K562 (cell line): ENCODE measurements at regions not wholly inside any gene's neighbourhood (a gene's known extent, or its start where the extent isn't known, plus 50 kb on each side); places are given as distances from the start of the nearest gene placed in this dataset.

Source experiments
- ATAC-seq: fragments of 200-7000 bp; cut with Tn5 transposase; 3 replicates; pipeline ENCODE4 v1.9.1; 2020; ENCODE audit warnings: moderate library complexity
- BruUV-seq: library from RNA; stranded (reverse); fragments of 400-500 nt; replicated peaks from 2 replicates; lab custom pipeline; 2021; lab: Mats Ljungman, UMichigan
- CTCF ChIA-PET: fragments of 300-600 bp; formaldehyde crosslinking; extraction: SDS; loops from one replicate; lab custom pipeline; 2021; ENCODE audit warnings: low intra/inter-chr PET ratio; lab: Yijun Ruan, JAX
- POLR2A ChIA-PET: fragments of 300-600, 350-650 bp; sonication (Branson Sonifier 250); formaldehyde crosslinking; extraction: SDS; loops from one replicate; lab custom pipeline; 2021; ENCODE audit warnings: antibody characterized with exemption, inconsistent platforms; lab: Yijun Ruan, JAX
- DNase-seq, 4 experiments: peaks; one replicate each; pipeline versions ENCODE4 v3.0.0 to v3.0.0-alpha.2; 2011 to 2018; ENCODE audit warnings: low spot score in 3 of 4, mixed read lengths in 3 of 4; ENCODE audit errors: extremely low read depth in 1 of 4
- FAIRE-seq: peaks from 2 replicates; lab custom pipeline; 2011; peaks lifted over from hg19 to GRCh38; lab: Jason Lieb, UNC
- H2AFZ ChIP-seq: 2 replicates; pipeline ENCODE4 v1.6.0; 2011; ENCODE audit warnings: low read depth, low read length, control low read depth, inconsistent platforms
- H3K27ac ChIP-seq: fragments of 200-600 bp; 3 replicates; pipeline ENCODE4 v1.8.0; 2011; ENCODE audit warnings: low read depth, mild to moderate bottlenecking, control low read depth, inconsistent platforms, low read length, moderate library complexity, mixed read lengths; ENCODE audit errors: extremely low read depth
- H3K27me3 ChIP-seq, 2 experiments: fragments of 300-600 bp in 1 of 2; 2 replicates in 1 of 2; 3 replicates in 1 of 2; pipeline versions ENCODE4 v1.6.0 to v1.8.0; 2011; ENCODE audit warnings: inconsistent platforms in 2 of 2, low read length in 2 of 2, mild to moderate bottlenecking in 1 of 2, mixed read lengths in 1 of 2, moderate library complexity in 1 of 2; ENCODE audit not compliant: control insufficient read depth in 2 of 2, insufficient read depth in 2 of 2
- H3K36me3 ChIP-seq: fragments of 300-600 bp; 3 replicates; pipeline ENCODE4 v1.8.0; 2011; ENCODE audit warnings: mild to moderate bottlenecking, low read length, inconsistent platforms; ENCODE audit not compliant: control insufficient read depth, insufficient read depth
- H3K4me1 ChIP-seq, 2 experiments: fragments of 200-600 bp in 1 of 2; replicated peaks in 1 of 2; 2 replicates in 1 of 2; 3 replicates in 1 of 2; pipeline versions ENCODE4 v1.5.1 to v1.8.0; 2011; ENCODE audit warnings: inconsistent platforms in 2 of 2, low read length in 2 of 2, mild to moderate bottlenecking in 1 of 2, mixed read lengths in 1 of 2, moderate library complexity in 1 of 2; ENCODE audit not compliant: control insufficient read depth in 2 of 2, insufficient read depth in 2 of 2
- H3K4me2 ChIP-seq: 2 replicates; pipeline ENCODE4 v1.6.1; 2011; ENCODE audit warnings: low read length, control low read depth, inconsistent platforms, mixed read lengths; ENCODE audit not compliant: insufficient read depth
- H3K4me3 ChIP-seq: fragments of 200-600 bp; sonication (generic), shearing (Covaris generic); 2 replicates; pipeline ENCODE4 v1.5.1; 2016; ENCODE audit warnings: control low read depth, inconsistent platforms
- H3K79me2 ChIP-seq: fragments of 200-600 bp; 3 replicates; pipeline ENCODE4 v1.8.0; 2011; ENCODE audit warnings: low read length, inconsistent platforms; ENCODE audit not compliant: control insufficient read depth, insufficient read depth
- H3K9ac ChIP-seq, 2 experiments: 2 replicates each; pipeline versions ENCODE4 v1.6.0 to v1.6.1; 2011; ENCODE audit warnings: low read depth in 2 of 2, low read length in 2 of 2, control low read depth in 1 of 2, inconsistent platforms in 1 of 2, mild to moderate bottlenecking in 1 of 2, mixed read lengths in 1 of 2; ENCODE audit not compliant: insufficient read depth in 1 of 2
- H3K9me1 ChIP-seq: one replicate; pipeline ENCODE4 v1.6.0; 2011; ENCODE audit warnings: inconsistent platforms, mild to moderate bottlenecking, low read length, moderate library complexity; ENCODE audit not compliant: control insufficient read depth, insufficient read depth
- H3K9me3 ChIP-seq: replicated peaks from 2 replicates; pipeline ENCODE4 v1.5.1; 2011; ENCODE audit warnings: low read depth, low read length, inconsistent platforms; ENCODE audit not compliant: control insufficient read depth, insufficient read depth
- H4K20me1 ChIP-seq: replicated peaks from 2 replicates; pipeline ENCODE4 v1.6.1; 2011; ENCODE audit warnings: low read length, inconsistent platforms, mixed read lengths; ENCODE audit not compliant: control insufficient read depth, insufficient read depth
- ATF1 ChIP-seq, 2 experiments: fragments of 450-650 bp in 1 of 2; IDR thresholded peaks; 2 replicates each; pipeline ENCODE4 v1.6.1; 2016; ENCODE audit warnings: missing compliant biosample characterization in 1 of 2, missing genetic modification characterization in 1 of 2
- HDGF ChIP-seq: fragments of 450-650 bp; IDR thresholded peaks from 2 replicates; pipeline ENCODE4 v1.6.1; 2016
- HES1 ChIP-seq: fragments of 450-650 bp; IDR thresholded peaks from 2 replicates; pipeline ENCODE4 v1.6.1; 2016; ENCODE audit warnings: low read depth, mild to moderate bottlenecking, moderate library complexity
- HMG20B ChIP-seq: fragments of 250-450 bp; sonication (Bioruptor Pico); IDR thresholded peaks from 2 replicates; pipeline ENCODE4 v1.5.0; 2021; ENCODE audit warnings: mild to moderate bottlenecking
- MEF2A ChIP-seq: IDR thresholded peaks from 2 replicates; pipeline ENCODE4 v1.6.1; 2011; ENCODE audit warnings: low read depth, mild to moderate bottlenecking, low read length, moderate library complexity; ENCODE audit not compliant: control insufficient read depth
- TCF7L2 ChIP-seq: fragments of 150-350 bp; IDR thresholded peaks from 2 replicates; pipeline ENCODE4 v1.6.1; 2016; ENCODE audit warnings: low read depth, mild to moderate bottlenecking, low read length, moderate library complexity
- ZNF354B ChIP-seq: fragments of 250-450 bp; sonication (Bioruptor Pico); IDR thresholded peaks from 2 replicates; pipeline ENCODE4 v1.4.0; 2020
- ZNF445 ChIP-seq: fragments of 250-450 bp; sonication (Bioruptor Pico); IDR thresholded peaks from 2 replicates; pipeline ENCODE4 v1.4.0; 2020; ENCODE audit warnings: low read depth, mild to moderate bottlenecking, moderate library complexity
- WGBS: fragments of 100-300 bp; shearing (Covaris generic); methylation state at CpG from one replicate; pipeline ENCODE4 v1.1.6; 2016; ENCODE audit warnings: low coverage, mixed read lengths; ENCODE audit not compliant: insufficient coverage; ENCODE audit errors: missing lambda C conversion rate; 5-methylcytosine and 5-hydroxymethylcytosine counted together
- in situ Hi-C: fragments of 300-500 bp; cut with MboI; formaldehyde crosslinking; loops from 4 replicates; pipeline ENCODE4 v1.15.0; 2018; ENCODE audit warnings: inconsistent platforms, mixed read lengths
- intact Hi-C: fragments of 100-400 bp; cut with micrococcal nuclease; formaldehyde crosslinking; loops from 2 replicates; pipeline ENCODE4 v1.14.2; 2022

GRCh38 chr5:68027519-68027918 lies 188.0 kb upstream of the PIK3R1 start:
- Histone ChIP-seq H2AFZ (no peak overlapping the region), H3K9ac (no peak overlapping the region), H3K4me2 (no peak overlapping the region), H3K27ac (no peak overlapping the region), H3K4me3 (no peak overlapping the region), H3K9me3 (no peaks in the 10 kb centered on the region), H4K20me1 (no peaks in the 10 kb centered on the region), H3K4me1 (no peaks in the 10 kb centered on the region), H3K9me1 (no peaks in the 10 kb centered on the region), H3K27me3 (no peaks in the 10 kb centered on the region; a peak in 1 of 5 replicates), H3K79me2 (no peaks in the 10 kb centered on the region), H3K36me3 (no peaks in the 10 kb centered on the region)
- DNase-seq (no peak), ATAC-seq (no peak), FAIRE-seq (no peak)
- intact Hi-C loops (no loop called here), in situ Hi-C loops (no loop called here)
- ChIA-PET POLR2A (interaction anchor here (1.9 kb wide), 1 partner anchor 9 kb away, joined by 4 read pairs; no protein-coding TSS in a partner anchor), CTCF (no interaction called here)
- 0% methylated on average over 4 of the region's 4 CpGs for whole genome bisulfite sequencing
- TF ChIP-seq ZNF354B (CRISPR knock-in tag) (no peak), ATF1 (CRISPR knock-in tag; IDR thresholded peaks at IDR 0.05) (no peak), ATF1 (tag; IDR thresholded peaks at IDR 0.05) (no peak), MEF2A (no peak), HDGF (no peak), HMG20B (CRISPR knock-in tag) (no peak)
- BruUV-seq: no TSS peak

GRCh38 chr5:68026092-68026885 lies 189.3 kb upstream of the PIK3R1 start:
- FAIRE-seq (no peak), DNase-seq (no peak), ATAC-seq (no peak)
- no peaks in the 10 kb centered on the region for H3K79me2 ChIP-seq
- H2AFZ ChIP-seq: no peak overlapping the region
- TF ChIP-seq HES1 (no peak), ZNF445 (CRISPR knock-in tag) (no peak), TCF7L2 (no peak)
- intact Hi-C loops (no loop called here), in situ Hi-C loops (no loop called here)
- no peaks in the 10 kb centered on the region for H3K4me1 ChIP-seq
- H3K27ac ChIP-seq: no peak overlapping the region
- H3K9me3 ChIP-seq: no peaks in the 10 kb centered on the region
- WGBS: 0% methylated on average over 1 of the region's 1 CpG
- no peaks in the 10 kb centered on the region for H4K20me1 ChIP-seq
- no peak overlapping the region for H3K9ac ChIP-seq
- POLR2A ChIA-PET: interaction anchor here (1.9 kb wide), 1 partner anchor 10 kb away, joined by 4 read pairs; no protein-coding TSS in a partner anchor
- no peaks in the 10 kb centered on the region for H3K36me3 ChIP-seq
- H3K4me2 ChIP-seq: no peak overlapping the region
- H3K9me1 ChIP-seq: no peaks in the 10 kb centered on the region
- H3K27me3 ChIP-seq: peaks cover 0 to 4% of the 10 kb centered on the region in 2 experiments; a peak in 3 of 5 replicates
- no peak overlapping the region for H3K4me3 ChIP-seq
- CTCF ChIA-PET: no interaction called here
- BruUV-seq: no TSS peak
